Right cardiac atrium (tissue), 5 donors: ENCODE measurements at regions not wholly inside any gene's neighbourhood (a gene's known extent, or its start where the extent isn't known, plus 50 kb on each side); places are given as distances from the start of the nearest gene placed in this dataset.
"Not testable (repeated sequence)": the region's sequence is repeated elsewhere in the genome, so short reads cannot be mapped to it uniquely, and the experiment has no call there.

ENCODE experiments used
- ATAC-seq, 2 donors: fragments of 200-7000 bp; cut with Tn5 transposase; one replicate each; pipeline versions ENCODE4 v1.8.0 to v1.9.1; 2020; ENCODE audit warnings: moderate library complexity in 2 of 2, mild to moderate bottlenecking in 1 of 2
- DNase-seq, 3 donors: peaks; one replicate each; pipeline ENCODE4 v3.0.0-alpha.2; 2020
- H3K27ac ChIP-seq: one replicate; pipeline ENCODE4 v1.5.1; 2013; ENCODE audit warnings: mild to moderate bottlenecking, low read length, control low read depth, moderate library complexity
- H3K27me3 ChIP-seq: one replicate; pipeline ENCODE4 v1.6.1; 2013; ENCODE audit not compliant: control insufficient read depth, insufficient read depth
- H3K4me1 ChIP-seq: one replicate; pipeline ENCODE4 v1.6.1; 2013; ENCODE audit warnings: low read length; ENCODE audit not compliant: control insufficient read depth, insufficient read depth
- H3K4me3 ChIP-seq: one replicate; pipeline ENCODE4 v1.5.1; 2013; ENCODE audit warnings: low read length, control low read depth
- H3K9me3 ChIP-seq: one replicate; pipeline ENCODE4 v1.6.1; 2013; ENCODE audit warnings: low read length; ENCODE audit not compliant: control insufficient read depth
- WGBS: extraction: QIAGEN DNeasy Blood & Tissue Kit; methylation state at CpG from one replicate; pipeline ENCODE4 v1.1.7; 2013; 5-methylcytosine and 5-hydroxymethylcytosine counted together
- intact Hi-C, 4 donors: fragments of 100-400 bp; cut with DNase I; formaldehyde crosslinking; loops; one replicate each; pipeline versions ENCODE4 v1.11.0 to v1.14.0; 2022 to 2023
- donor health status: healthy with polysubstance abuse.
- donor health status: DM: no; HTN: yes; CAD: no.
- donor health status: DM: no; HTN: no; CAD: no.
- donor health status: DM: no; HTN: yes; CAD: no; lungs with severe emphysema.
- donor health status: DM: yes; HTN: yes; CAD: no.

DNA sequence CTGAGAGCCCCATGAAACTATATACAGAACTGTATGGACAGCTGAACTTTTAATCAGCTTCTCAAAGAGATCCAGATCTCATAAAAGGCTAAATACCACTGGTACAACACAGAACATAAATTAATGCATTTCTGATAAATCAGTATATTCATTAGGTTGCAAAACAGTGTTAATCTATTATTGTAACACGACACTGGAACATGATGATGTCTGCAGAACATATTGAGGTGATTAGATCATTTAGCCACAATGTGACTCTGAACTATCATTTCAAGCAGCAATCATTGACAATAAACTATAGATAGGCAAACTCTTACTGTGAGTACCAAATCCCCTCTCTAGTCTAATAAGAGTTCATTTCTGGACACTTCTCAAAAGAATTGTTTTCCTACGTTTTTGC, 50.3 kb downstream of the GASK1B start:
- peaks cover 3% of the 10 kb centered on the region for H3K4me1 ChIP-seq
- no peaks in the 10 kb centered on the region for H3K27me3 ChIP-seq
- no peak for ATAC-seq
- no peak overlapping the region for H3K27ac ChIP-seq
- intact Hi-C loops, result loop anchor here in 1 of 4 donors (10.0 kb wide), 1 partner anchor 48 kb away; no protein-coding TSS in a partner anchor
- 65% methylated on average over 2 of the region's 2 CpGs for WGBS
- H3K4me3 ChIP-seq, result no peak overlapping the region
- H3K9me3 ChIP-seq, result no peaks in the 10 kb centered on the region
- DNase-seq, result no peak

DNA sequence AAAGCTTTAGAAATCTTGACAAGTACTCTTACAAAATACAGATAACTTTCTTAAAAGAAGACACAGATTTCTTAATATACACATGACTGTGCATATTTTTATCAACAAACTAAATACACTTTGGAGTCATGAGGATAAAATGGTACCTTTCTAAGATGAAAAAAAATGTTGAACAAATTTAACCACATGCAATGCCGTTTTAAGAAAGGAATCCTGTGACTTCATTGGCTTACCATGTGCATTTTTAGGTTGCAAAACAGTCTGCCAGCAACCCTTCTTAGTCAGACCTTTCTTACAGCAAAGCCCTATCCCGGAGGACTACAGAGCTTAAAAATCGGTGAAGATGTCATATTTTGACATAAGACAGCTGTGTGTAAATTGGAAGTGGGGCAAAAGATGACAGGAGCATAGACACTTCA, 51.7 kb downstream of the GASK1B start:
- DNase-seq (peak in 1 of 3 donors; percentile 30), ATAC-seq (peak; percentile 93 to 94)
- Histone ChIP-seq H3K4me1 (peaks cover 3% of the 10 kb centered on the region), H3K27me3 (no peaks in the 10 kb centered on the region), H3K9me3 (no peaks in the 10 kb centered on the region), H3K27ac (no peak overlapping the region), H3K4me3 (no peak overlapping the region)
- WGBS, result 35% methylated on average over 3 of the region's 3 CpGs
- intact Hi-C loops, result loop anchor here in 1 of 4 donors (10.0 kb wide), 1 partner anchor 46 kb away; no protein-coding TSS in a partner anchor

DNA sequence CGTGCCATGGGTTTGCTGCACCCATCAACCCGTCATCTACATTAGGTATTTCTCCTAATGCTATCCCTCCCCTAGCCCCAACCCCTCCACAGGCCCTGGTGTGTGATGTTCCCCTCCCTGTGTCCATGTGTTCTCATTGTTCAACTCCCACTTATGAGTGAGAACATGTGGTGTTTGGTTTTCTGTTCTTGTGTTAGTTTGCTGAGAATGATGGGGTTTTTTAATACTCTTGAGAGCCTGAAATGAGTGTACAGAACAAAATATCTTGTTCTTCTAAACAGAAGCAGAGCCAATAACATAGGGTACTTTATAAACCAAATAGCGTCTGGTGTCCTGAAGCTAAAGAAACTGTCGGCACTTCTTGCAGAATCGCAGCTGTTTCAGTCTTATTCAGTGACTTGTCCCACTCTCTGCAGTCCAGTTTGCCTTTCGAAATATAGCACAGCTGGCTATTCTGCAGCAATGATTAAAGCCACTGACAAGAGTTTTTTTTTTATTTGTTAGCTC, 52.1 kb downstream of the GASK1B start:
- H3K4me3 ChIP-seq, H3K27ac ChIP-seq, H3K9me3 ChIP-seq, H3K27me3 ChIP-seq, H3K4me1 ChIP-seq: not testable (repeated sequence)
- DNase-seq, result peak; percentile 48 to 80 (median 53)
- intact Hi-C loops, result loop anchor here in 1 of 4 donors (10.0 kb wide), 1 partner anchor 46 kb away; no protein-coding TSS in a partner anchor
- peak; percentile 93 to 96 for ATAC-seq
- 48% methylated on average over 6 of the region's 6 CpGs for WGBS

DNA sequence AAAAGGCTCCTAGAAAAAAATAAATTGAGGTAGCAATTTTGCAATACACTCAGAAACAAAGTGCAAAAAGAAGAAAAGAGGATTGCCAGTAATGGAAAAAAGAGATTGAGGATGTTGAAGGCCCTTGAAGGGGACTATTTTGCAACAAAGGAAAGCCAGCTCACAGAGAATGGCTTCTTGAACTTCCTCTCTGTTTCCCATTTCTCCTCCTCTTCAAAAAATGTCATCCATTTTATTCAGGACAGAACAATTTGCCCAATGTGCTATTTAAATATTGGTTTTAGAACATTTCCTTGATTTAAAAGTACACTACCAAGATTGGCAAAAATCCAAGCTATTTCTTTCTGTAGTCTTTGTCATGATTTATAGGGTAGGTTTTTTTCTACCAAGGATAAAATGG, 60.2 kb downstream of the GASK1B start:
- Histone ChIP-seq H3K4me3 (no peak overlapping the region), H3K9me3 (no peaks in the 10 kb centered on the region), H3K4me1 (no peaks in the 10 kb centered on the region), H3K27ac (no peak overlapping the region), H3K27me3 (no peaks in the 10 kb centered on the region)
- intact Hi-C loops, result no loop called here
- DNase-seq, result no peak
- ATAC-seq, result no peak

DNA sequence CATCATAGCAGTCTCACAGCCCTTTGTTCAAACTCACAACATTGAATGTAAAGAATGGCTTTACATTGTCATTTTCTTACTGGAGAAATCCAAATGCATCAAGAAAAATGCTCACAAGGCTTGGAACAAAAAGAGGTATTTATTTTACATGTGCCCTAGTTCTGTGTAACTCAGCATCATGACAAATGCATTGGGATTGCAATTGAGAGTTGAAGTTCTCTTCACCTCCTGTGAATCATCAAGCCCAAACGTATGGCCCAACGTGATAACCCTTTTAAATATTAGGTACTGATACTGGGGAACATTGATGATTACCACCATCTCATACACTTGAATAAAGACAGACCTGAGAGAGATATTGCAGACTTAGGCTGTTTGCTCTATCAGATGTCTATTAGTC, 61.6 kb downstream of the GASK1B start:
- intact Hi-C loops, result no loop called here
- Histone ChIP-seq H3K9me3 (no peaks in the 10 kb centered on the region), H3K27me3 (no peaks in the 10 kb centered on the region), H3K4me1 (no peaks in the 10 kb centered on the region), H3K4me3 (no peak overlapping the region), H3K27ac (no peak overlapping the region)
- ATAC-seq (no peak), DNase-seq (no peak)
- WGBS, result 88% methylated on average over 2 of the region's 2 CpGs

DNA sequence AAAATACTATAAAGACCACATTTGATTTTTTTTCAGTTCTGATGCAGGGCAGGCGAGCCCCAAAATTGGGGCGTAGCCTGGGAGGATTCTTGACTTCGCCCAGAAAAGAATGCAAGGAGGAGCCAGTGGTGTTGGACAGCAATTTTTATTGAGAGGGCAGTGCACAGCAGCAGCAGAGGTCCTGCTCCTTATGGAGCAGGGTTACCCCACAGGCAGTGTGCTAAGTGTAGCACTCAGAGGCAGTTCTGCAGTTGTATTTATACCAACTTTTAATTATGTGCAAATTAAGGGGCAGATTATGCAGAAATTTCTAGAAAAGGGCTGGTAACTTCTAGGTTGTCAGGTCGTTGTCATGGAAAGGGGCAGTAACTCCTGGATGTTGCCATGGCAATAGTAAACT, 69.9 kb downstream of the GASK1B start:
- Histone ChIP-seq H3K27me3 (no peaks in the 10 kb centered on the region), H3K4me1 (no peaks in the 10 kb centered on the region), H3K4me3 (no peak overlapping the region), H3K9me3 (no peaks in the 10 kb centered on the region), H3K27ac (no peak overlapping the region)
- ATAC-seq (no peak), DNase-seq (no peak)
- WGBS, result 83% methylated on average over 4 of the region's 4 CpGs
- intact Hi-C loops, result no loop called here

DNA sequence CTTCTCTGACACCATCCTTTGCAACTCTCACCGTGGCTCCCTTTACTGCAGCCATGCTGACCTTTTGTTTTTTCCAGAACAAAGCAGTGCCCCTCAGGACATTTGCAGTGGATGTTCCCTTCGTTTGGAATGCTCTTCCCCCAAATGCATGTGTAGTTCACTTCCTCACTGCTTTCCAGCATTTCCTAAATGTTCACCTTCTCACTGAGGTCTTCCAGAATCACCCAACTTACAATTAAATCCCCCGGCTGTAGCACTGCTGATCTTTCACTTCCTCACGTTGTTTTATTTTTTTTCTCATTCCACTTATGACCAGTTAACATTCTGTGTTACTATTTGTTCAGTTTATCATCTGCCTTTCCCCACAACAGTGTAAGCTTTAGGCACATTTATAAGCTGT, 73.1 kb downstream of the GASK1B start:
- Histone ChIP-seq H3K27ac (no peak overlapping the region), H3K9me3 (no peaks in the 10 kb centered on the region), H3K4me1 (no peaks in the 10 kb centered on the region), H3K27me3 (no peaks in the 10 kb centered on the region), H3K4me3 (no peak overlapping the region)
- DNase-seq (no peak), ATAC-seq (no peak)
- intact Hi-C loops, result no loop called here
- 42% methylated on average over 4 of the region's 4 CpGs for WGBS

DNA sequence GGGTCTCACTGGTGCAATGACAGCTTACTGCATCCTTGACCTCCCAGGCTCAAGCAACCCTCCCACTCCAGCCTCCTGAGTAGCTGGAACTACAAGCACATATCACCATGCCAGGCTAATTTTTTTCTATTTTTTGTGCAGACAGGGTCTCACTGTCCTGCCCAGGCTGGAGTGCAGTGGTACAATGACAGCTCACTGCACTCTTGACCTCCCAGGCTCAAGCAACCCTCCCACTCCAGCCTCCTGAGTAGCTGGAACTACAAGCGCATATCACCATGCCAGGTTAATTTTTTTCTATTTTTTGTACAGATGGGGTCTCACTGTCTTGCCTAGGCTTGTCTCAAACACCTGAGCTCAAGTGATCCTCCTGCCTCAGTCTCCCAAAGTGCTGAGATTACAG, 74.0 kb downstream of the GASK1B start:
- intact Hi-C loops, result no loop called here
- Histone ChIP-seq H3K4me1 (no peaks in the 10 kb centered on the region), H3K27me3 (no peaks in the 10 kb centered on the region), H3K27ac (no peak overlapping the region), H3K4me3 (no peak overlapping the region), H3K9me3 (no peaks in the 10 kb centered on the region)
- ATAC-seq (no peak), DNase-seq (no peak)
- WGBS, result 98% methylated on average over 1 of the region's 1 CpG

DNA sequence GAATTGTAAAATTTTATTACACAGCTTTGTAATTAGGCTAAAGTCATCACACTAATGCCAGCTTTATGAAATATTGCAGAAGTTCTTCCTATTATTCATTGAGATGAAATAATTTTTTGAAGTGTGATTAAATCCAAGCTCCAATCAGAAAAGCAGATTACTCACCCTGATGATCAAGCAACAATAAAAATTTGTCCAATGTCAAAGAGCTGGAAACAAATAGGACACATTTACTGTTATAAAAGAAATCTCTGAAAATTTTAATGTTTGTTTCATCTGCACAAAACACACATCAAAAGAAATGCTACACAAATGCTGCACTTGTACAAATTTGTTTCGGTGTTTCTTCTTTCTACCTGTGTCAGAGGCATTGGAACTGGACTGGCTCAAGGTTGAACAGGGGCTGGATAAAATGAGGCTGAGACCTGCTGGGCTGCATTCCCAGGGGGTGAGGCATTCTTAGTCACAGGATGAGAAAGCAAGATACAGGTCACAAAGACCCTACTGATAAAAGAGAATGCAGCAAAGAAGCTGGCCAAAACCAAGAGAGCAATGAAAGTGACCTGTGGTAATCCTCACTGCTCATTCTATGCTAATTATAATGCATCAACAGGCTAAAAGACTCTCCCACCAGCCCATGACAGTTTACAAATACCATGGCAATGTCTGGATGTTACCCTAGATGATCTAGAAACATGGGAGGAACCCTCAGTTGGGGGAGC, 78.3 kb downstream of the GASK1B start:
- Histone ChIP-seq H3K27ac (no peak overlapping the region), H3K27me3 (no peaks in the 10 kb centered on the region), H3K4me1 (no peaks in the 10 kb centered on the region), H3K9me3 (no peaks in the 10 kb centered on the region), H3K4me3 (no peak overlapping the region)
- ATAC-seq (peak; percentile 14 to 43), DNase-seq (no peak)
- WGBS, result 96% methylated on average over 1 of the region's 1 CpG
- intact Hi-C loops, result no loop called here

DNA sequence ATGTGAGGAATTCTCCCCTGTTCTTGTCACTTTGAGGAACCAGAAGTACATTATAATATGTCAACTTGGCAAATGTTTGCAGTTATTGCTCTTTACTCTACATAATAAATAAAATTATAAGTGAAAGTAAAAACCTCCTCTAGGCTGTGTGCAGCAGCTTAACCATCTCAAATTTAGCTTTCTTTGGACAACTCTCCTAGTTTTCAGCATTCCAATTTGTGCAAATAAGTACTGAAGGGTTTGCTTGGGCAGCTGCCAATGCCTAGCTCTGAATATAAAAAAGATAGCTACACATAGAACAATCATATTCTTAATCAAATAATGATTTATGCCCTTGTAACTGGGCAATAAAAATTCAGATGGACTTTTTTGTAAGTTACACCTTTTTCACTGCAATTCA, 82.5 kb downstream of the GASK1B start:
- Histone ChIP-seq H3K9me3 (no peaks in the 10 kb centered on the region), H3K27ac (no peak overlapping the region), H3K4me1 (no peaks in the 10 kb centered on the region), H3K4me3 (no peak overlapping the region), H3K27me3 (no peaks in the 10 kb centered on the region)
- ATAC-seq (peak in 1 of 2 donors; percentile 57), DNase-seq (peak in 2 of 3 donors; percentile 18 to 73)
- intact Hi-C loops, result no loop called here

DNA sequence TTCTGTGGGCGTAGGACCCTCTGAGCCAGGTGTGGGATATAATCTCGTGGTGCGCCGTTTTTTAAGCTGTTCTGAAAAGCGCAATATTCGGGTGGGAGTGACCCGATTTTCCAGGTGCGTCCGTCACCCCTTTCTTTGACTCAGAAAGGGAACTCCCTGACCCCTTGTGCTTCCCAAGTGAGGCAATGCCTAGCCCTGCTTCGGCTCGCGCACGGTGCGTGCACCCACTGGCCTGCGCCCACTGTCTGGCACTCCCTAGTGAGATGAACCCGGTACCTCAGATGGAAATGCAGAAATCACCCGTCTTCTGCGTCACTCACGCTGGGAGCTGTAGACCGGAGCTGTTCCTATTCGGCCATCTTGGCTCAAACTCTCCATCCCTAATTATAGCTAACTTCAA, 82.9 kb downstream of the GASK1B start:
- DNase-seq, result peak in 1 of 3 donors; percentile 51
- intact Hi-C loops, H3K4me3 ChIP-seq, H3K27ac ChIP-seq, ATAC-seq, H3K4me1 ChIP-seq, H3K9me3 ChIP-seq, H3K27me3 ChIP-seq: not testable (repeated sequence)
- 83% methylated on average over 20 of the region's 21 CpGs for WGBS
